H1 (cell line): ENCODE measurements at regions not wholly inside any gene's neighbourhood (a gene's known extent, or its start where the extent isn't known, plus 50 kb on each side); places are given as distances from the start of the nearest gene placed in this dataset.

Source experiments
- CTCF ChIA-PET: fragments of 300-600 bp; sonication (Branson Sonifier 250); formaldehyde crosslinking; loops from one replicate; lab custom pipeline; 2021; ENCODE audit not compliant: partially characterized antibody; lab: Charles Lee
- POLR2A ChIA-PET: fragments of 300-600 bp; sonication (Branson Sonifier 250); formaldehyde crosslinking; loops from one replicate; lab custom pipeline; 2021; ENCODE audit warnings: inconsistent platforms; ENCODE audit not compliant: partially characterized antibody; lab: Charles Lee
- DNase-seq, 2 experiments: peaks; one replicate each; pipeline versions ENCODE4 v3.0.0 to v3.0.0-alpha.2; 2010 to 2022; ENCODE audit warnings: low spot score in 2 of 2, low read depth in 1 of 2, mixed read lengths in 1 of 2
- FAIRE-seq: peaks from 2 replicates; lab custom pipeline; 2011; peaks lifted over from hg19 to GRCh38; lab: Jason Lieb, UNC
- H2AFZ ChIP-seq: 2 replicates; pipeline ENCODE4 v1.8.1; 2012; ENCODE audit warnings: low read length, inconsistent platforms
- H2AK5ac ChIP-seq: 2 replicates; pipeline ENCODE4 v1.6.1; 2013; ENCODE audit warnings: low read depth, low read length
- H2BK120ac ChIP-seq: replicated peaks from 2 replicates; pipeline ENCODE3; 2013; ENCODE audit warnings: low read depth, low read length, inconsistent platforms
- H2BK12ac ChIP-seq: 2 replicates; pipeline ENCODE4 v1.6.1; 2013; ENCODE audit warnings: low read depth, low read length
- H2BK15ac ChIP-seq: 2 replicates; pipeline ENCODE4 v1.6.1; 2013; ENCODE audit warnings: low read length
- H2BK20ac ChIP-seq: 2 replicates; pipeline ENCODE4 v1.6.1; 2013; ENCODE audit warnings: low read length
- H2BK5ac ChIP-seq: 2 replicates; pipeline ENCODE4 v1.6.1; 2013; ENCODE audit warnings: low read depth, low read length
- H3K14ac ChIP-seq: 2 replicates; pipeline ENCODE4 v1.6.1; 2013; ENCODE audit warnings: inconsistent platforms; ENCODE audit not compliant: insufficient read length
- H3K18ac ChIP-seq: 2 replicates; pipeline ENCODE4 v1.6.1; 2013; ENCODE audit warnings: low read length; ENCODE audit errors: extremely low read depth
- H3K23ac ChIP-seq: 2 replicates; pipeline ENCODE4 v1.6.1; 2013; ENCODE audit warnings: inconsistent platforms; ENCODE audit not compliant: insufficient read length
- H3K23me2 ChIP-seq: 2 replicates; pipeline ENCODE4 v1.6.1; 2013; ENCODE audit warnings: low read depth, low read length
- H3K27ac ChIP-seq: 2 replicates; pipeline ENCODE4 v1.6.1; 2011; ENCODE audit warnings: low read depth, low read length, inconsistent platforms
- H3K27me3 ChIP-seq, 4 experiments: replicated peaks in 1 of 4; 1 replicate in 1 of 4; 2 replicates in 3 of 4; pipeline versions ENCODE4 v1.6.1 to v1.8.1; 2011 to 2013; ENCODE audit warnings: low read length in 3 of 4, mild to moderate bottlenecking in 3 of 4, inconsistent platforms in 2 of 4, mixed read lengths in 2 of 4, moderate library complexity in 1 of 4; ENCODE audit not compliant: control insufficient read depth in 3 of 4, insufficient read depth in 3 of 4; ENCODE audit errors: extremely low read depth in 1 of 4
- H3K36me3 ChIP-seq, 4 experiments: 2 replicates each; pipeline versions ENCODE4 v1.6.1 to v1.8.1; 2011 to 2013; ENCODE audit warnings: mild to moderate bottlenecking in 4 of 4, low read length in 3 of 4, moderate library complexity in 2 of 4, control low read depth in 1 of 4, inconsistent platforms in 1 of 4; ENCODE audit not compliant: insufficient read depth in 4 of 4, control insufficient read depth in 2 of 4
- H3K4ac ChIP-seq: replicated peaks from 2 replicates; pipeline ENCODE3; 2013; ENCODE audit warnings: low read length, low read depth, mixed read lengths, inconsistent platforms; ENCODE audit not compliant: insufficient read length
- H3K4me1 ChIP-seq, 4 experiments: replicated peaks in 1 of 4; 1 replicate in 1 of 4; 2 replicates in 3 of 4; pipeline versions ENCODE4 v1.6.1 to v1.8.1; 2011 to 2013; ENCODE audit warnings: low read length in 3 of 4, inconsistent platforms in 2 of 4, mixed read lengths in 1 of 4; ENCODE audit not compliant: insufficient read depth in 4 of 4, control insufficient read depth in 3 of 4
- H3K4me2 ChIP-seq, 2 experiments: 2 replicates each; pipeline versions ENCODE4 v1.6.1 to v1.8.1; 2011 to 2013; ENCODE audit warnings: low read depth in 2 of 2, low read length in 2 of 2, control low read depth in 1 of 2, inconsistent platforms in 1 of 2, mild to moderate bottlenecking in 1 of 2; ENCODE audit not compliant: insufficient read depth in 1 of 2
- H3K4me3 ChIP-seq, 4 experiments: fragments of 200-600, 300-600 bp in 1 of 4; sonication (generic), shearing (Covaris generic), sonication (Bioruptor Twin) in 1 of 4; 2 replicates each; pipeline versions ENCODE4 v1.5.1 to v1.8.1; 2011 to 2016; ENCODE audit warnings: low read length in 4 of 4, low read depth in 3 of 4, control low read depth in 2 of 4, inconsistent platforms in 2 of 4, mild to moderate bottlenecking in 2 of 4, mixed read lengths in 1 of 4, moderate library complexity in 1 of 4; ENCODE audit not compliant: insufficient read depth in 2 of 4; ENCODE audit errors: extremely low read depth in 1 of 4
- H3K56ac ChIP-seq: replicated peaks from 2 replicates; pipeline ENCODE3; 2013; ENCODE audit warnings: low read depth, mild to moderate bottlenecking, mixed read lengths, low read length, inconsistent platforms; ENCODE audit not compliant: insufficient read length
- H3K79me1 ChIP-seq: 2 replicates; pipeline ENCODE4 v1.6.1; 2013; ENCODE audit warnings: low read depth, low read length, control low read depth
- H3K79me2 ChIP-seq, 2 experiments: 2 replicates each; pipeline versions ENCODE4 v1.6.1 to v1.8.1; 2012 to 2013; ENCODE audit warnings: low read length in 2 of 2, mild to moderate bottlenecking in 2 of 2, inconsistent platforms in 1 of 2; ENCODE audit not compliant: insufficient read depth in 2 of 2, control insufficient read depth in 1 of 2
- H3K9ac ChIP-seq, 4 experiments: replicated peaks in 1 of 4; 1 replicate in 1 of 4; 2 replicates in 3 of 4; pipeline versions ENCODE4 v1.6.1 to v1.8.1; 2011 to 2013; ENCODE audit warnings: low read depth in 3 of 4, low read length in 3 of 4, control low read depth in 2 of 4, mild to moderate bottlenecking in 2 of 4, moderate library complexity in 2 of 4, inconsistent platforms in 1 of 4; ENCODE audit errors: extremely low read depth in 1 of 4
- H3K9me3 ChIP-seq, 2 experiments: 2 replicates each; pipeline versions ENCODE4 v1.6.1 to v1.8.1; 2012 to 2013; ENCODE audit warnings: mild to moderate bottlenecking in 2 of 2, moderate library complexity in 2 of 2, control low read depth in 1 of 2, inconsistent platforms in 1 of 2, low read depth in 1 of 2, low read length in 1 of 2, mixed read lengths in 1 of 2; ENCODE audit not compliant: insufficient read depth in 2 of 2
- H4K20me1 ChIP-seq, 2 experiments: replicated peaks in 1 of 2; 2 replicates each; pipeline versions ENCODE3 to v1.8.1; 2011 to 2013; ENCODE audit warnings: inconsistent platforms in 2 of 2, low read length in 2 of 2, mild to moderate bottlenecking in 1 of 2; ENCODE audit not compliant: insufficient read depth in 2 of 2, control insufficient read depth in 1 of 2
- H4K5ac ChIP-seq: 2 replicates; pipeline ENCODE4 v1.6.1; 2013; ENCODE audit warnings: low read length, low read depth, mixed read lengths, inconsistent platforms; ENCODE audit not compliant: insufficient read length
- H4K8ac ChIP-seq: 2 replicates; pipeline ENCODE4 v1.8.0; 2013; ENCODE audit warnings: mild to moderate bottlenecking, moderate library complexity, low read length, inconsistent platforms; ENCODE audit not compliant: insufficient read depth; ENCODE audit errors: extremely low read depth
- H4K91ac ChIP-seq: replicated peaks from 2 replicates; pipeline ENCODE3; 2013; ENCODE audit warnings: low read length, mixed read lengths, inconsistent platforms; ENCODE audit not compliant: insufficient read length
- SIRT6 ChIP-seq: IDR thresholded peaks from one replicate; pipeline ENCODE4 v1.7.1; 2012; ENCODE audit warnings: low read length, inconsistent platforms
- WGBS, 2 experiments: shearing (Covaris generic) in 1 of 2; methylation state at CpG; one replicate each; pipeline versions ENCODE4 v1.1.6 to v1.1.7; 2013 to 2015; ENCODE audit warnings: low lambda C conversion rate in 2 of 2, mixed read lengths in 2 of 2, inconsistent platforms in 1 of 2, low coverage in 1 of 2, missing lambda C conversion rate in 1 of 2; ENCODE audit not compliant: insufficient replicate concordance in 2 of 2, insufficient coverage in 1 of 2, insufficient read length in 1 of 2; ENCODE audit errors: extremely low coverage in 1 of 2, missing lambda C conversion rate in 1 of 2; 5-methylcytosine and 5-hydroxymethylcytosine counted together

- Histone ChIP-seq H3K56ac (no peak overlapping the region), H3K4me2 (no peak overlapping the region), H3K9ac (no peak overlapping the region), H3K4me3 (no peak overlapping the region), H3K9me3 (no peaks in the 10 kb centered on the region), H3K4me1 (no peaks in the 10 kb centered on the region), H3K14ac (no peak overlapping the region), H2AFZ (no peak overlapping the region), H4K5ac (no peak overlapping the region), H3K23ac (no peak overlapping the region), H3K79me1 (no peaks in the 10 kb centered on the region), H3K79me2 (no peaks in the 10 kb centered on the region), H3K23me2 (no peaks in the 10 kb centered on the region), H2BK20ac (no peak overlapping the region), H4K8ac (no peak overlapping the region), H3K27me3 (no peaks in the 10 kb centered on the region), H2BK120ac (no peak overlapping the region), H2AK5ac (no peak overlapping the region), H2BK15ac (no peak overlapping the region), H3K18ac (no peak overlapping the region), H2BK12ac (no peak overlapping the region), H2BK5ac (no peak overlapping the region), H3K36me3 (no peaks in the 10 kb centered on the region), H4K91ac (no peak overlapping the region), H3K27ac (no peak overlapping the region), H3K4ac (no peak overlapping the region), H4K20me1 (no peaks in the 10 kb centered on the region)
- ChIA-PET CTCF (interaction anchor here (0.6 kb wide), 1 partner anchor 15 kb away, joined by 3 read pairs; no protein-coding TSS in a partner anchor), POLR2A (no interaction called here)
- no peak for DNase-seq
- 100% methylated on average over 1 of the region's 1 CpG; no CpG with 5 or more reads in 1 of the 2 experiments for WGBS, 2 experiments
- FAIRE-seq = no peak
- TF ChIP-seq SIRT6 = no peak
These were observed 398.3 kb downstream of the GPD2 start for GRCh38 chr2:156834431-156834830.
